GM12873 (cell line): ENCODE measurements at regions not wholly inside any gene's neighbourhood (a gene's known extent, or its start where the extent isn't known, plus 50 kb on each side); places are given as distances from the start of the nearest gene placed in this dataset.

Source experiments
- TF ChIP-seq, protein P1 (sequence below): IDR thresholded peaks from 2 replicates; pipeline ENCODE4 v1.5.1; 2012; ENCODE audit warnings: low read depth, mild to moderate bottlenecking, moderate library complexity, low read length, control low read depth; ENCODE audit not compliant: insufficient read depth; ENCODE audit errors: missing control alignments

DNA sequence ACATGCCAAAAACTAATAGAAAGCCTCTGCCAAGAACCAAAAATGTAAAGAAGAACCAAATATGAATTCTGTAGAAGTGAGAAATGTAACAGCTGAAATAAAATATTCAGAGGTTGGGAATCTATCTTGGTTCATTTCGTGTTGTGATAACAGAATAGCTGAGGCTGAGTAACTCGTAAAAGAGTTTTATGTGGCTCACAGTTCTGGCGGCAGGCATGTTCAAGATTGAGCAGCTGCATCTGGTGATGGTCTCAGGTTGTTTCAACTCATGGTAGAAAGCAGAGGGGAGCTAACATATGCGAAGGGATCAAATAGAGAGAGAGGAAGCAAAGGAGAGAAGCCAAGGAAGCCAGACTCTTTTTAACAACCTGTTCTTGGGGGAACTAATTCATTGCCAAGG lies 717.2 kb downstream of the TNS3 start:
- TF ChIP-seq, protein P1, sequence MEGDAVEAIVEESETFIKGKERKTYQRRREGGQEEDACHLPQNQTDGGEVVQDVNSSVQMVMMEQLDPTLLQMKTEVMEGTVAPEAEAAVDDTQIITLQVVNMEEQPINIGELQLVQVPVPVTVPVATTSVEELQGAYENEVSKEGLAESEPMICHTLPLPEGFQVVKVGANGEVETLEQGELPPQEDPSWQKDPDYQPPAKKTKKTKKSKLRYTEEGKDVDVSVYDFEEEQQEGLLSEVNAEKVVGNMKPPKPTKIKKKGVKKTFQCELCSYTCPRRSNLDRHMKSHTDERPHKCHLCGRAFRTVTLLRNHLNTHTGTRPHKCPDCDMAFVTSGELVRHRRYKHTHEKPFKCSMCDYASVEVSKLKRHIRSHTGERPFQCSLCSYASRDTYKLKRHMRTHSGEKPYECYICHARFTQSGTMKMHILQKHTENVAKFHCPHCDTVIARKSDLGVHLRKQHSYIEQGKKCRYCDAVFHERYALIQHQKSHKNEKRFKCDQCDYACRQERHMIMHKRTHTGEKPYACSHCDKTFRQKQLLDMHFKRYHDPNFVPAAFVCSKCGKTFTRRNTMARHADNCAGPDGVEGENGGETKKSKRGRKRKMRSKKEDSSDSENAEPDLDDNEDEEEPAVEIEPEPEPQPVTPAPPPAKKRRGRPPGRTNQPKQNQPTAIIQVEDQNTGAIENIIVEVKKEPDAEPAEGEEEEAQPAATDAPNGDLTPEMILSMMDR, result no peak

DNA sequence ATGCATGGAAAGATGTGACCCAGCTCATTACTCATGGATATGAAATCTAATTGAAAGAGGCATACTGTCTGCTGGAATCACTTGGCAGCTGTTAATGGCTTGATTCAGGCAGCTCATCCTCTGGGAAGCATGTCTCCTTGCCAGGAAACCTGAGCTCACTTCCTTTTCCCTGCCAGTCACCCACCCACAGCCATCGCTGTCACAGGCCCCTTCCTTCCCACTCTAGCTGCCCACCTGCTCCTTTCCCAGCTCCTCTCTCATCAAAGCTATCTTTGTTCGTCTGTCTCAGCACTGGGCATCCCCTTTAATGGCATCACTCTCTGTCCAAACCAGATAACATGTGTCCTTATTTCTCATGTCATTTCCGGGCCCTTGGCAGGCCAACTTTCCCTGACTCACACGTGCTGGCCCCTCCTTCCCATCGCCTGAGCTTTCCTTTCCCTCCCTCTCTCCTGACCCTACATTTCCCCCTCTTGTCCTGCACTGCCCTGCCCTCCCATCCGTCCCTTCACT lies 721.9 kb downstream of the TNS3 start:
- TF ChIP-seq, protein P1, result no peak

DNA sequence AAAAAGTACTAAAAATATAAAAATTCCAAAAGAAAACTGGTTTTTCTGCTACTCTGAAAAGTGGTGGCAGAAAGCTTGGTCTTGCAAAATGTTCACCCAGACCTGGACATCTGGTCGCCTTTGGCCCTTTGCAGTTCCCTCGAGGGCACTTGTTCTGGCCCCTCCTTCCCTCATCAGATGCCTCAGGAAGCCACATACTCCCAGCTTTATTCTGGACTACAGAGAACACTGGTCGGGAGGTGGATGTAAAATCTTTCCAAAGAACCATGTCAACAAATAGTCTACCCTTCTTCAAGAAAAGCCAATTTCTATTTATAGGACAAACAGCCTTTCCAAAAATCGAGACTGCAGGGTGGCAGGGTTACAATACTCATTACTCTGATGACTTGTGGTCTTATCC lies 726.1 kb downstream of the TNS3 start:
- TF ChIP-seq, protein P1, result no peak

DNA sequence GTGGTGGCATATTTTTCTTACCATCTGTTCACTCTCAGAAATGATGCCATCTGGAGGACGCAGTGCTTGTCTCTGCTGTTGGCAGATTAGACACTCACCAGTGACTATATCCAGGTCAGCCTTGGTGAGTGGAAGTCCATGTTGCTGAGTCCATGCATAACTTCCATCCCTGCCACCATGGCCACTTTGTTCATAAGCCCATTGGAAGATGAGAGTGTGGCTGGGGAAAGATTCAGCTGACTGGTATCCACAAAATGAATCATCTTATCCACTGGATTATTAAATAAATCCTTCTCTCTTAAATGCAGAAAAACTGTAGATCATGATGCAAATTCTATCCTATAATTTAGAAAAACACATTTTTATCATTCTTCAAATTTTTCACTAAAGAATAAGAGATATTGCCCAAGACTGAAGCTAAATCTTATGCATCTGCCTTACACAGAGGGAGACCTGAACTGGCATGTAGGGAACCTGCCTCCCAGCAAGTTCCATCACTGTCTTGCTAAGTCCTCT lies 726.9 kb downstream of the TNS3 start:
- TF ChIP-seq, protein P1, result no peak

DNA sequence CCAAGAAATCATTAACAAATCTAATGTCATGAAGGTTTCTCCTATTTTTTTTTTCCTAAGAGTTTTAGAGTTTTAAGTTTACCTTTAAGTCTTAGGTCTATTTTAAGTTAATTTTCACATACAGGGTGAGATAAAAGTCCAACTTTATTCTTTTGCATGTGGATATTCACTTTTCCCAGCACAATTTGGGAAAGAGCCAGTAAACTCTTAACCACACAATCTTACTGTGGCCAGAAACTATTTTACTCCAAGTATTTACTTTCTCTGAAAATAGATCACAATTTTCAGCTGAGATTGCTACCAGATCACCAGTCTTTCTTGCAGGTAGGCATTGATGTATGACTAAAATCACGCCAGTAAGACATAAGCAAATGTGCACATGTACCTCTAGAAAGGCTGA lies 728.5 kb downstream of the TNS3 start:
- TF ChIP-seq, protein P1, result no peak

DNA sequence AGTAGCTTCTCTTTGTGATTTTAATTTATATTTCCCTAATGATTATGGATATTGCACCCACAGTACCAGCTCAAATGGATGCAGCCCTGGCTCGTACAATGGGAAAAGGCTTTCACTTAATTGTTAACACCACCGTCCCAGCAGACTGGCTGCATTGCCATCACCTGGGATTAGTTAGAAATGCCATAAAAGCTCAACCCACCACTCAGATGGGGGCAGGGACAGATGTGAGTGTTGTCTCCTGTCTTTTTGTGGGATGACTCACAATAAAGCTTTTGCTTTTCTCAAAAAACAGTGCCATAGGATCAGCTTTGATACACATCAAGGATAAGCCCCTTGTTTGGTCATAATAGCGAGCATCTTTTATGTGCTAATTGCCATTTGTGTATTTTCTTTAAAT lies 729.1 kb downstream of the TNS3 start:
- TF ChIP-seq, protein P1, result no peak

DNA sequence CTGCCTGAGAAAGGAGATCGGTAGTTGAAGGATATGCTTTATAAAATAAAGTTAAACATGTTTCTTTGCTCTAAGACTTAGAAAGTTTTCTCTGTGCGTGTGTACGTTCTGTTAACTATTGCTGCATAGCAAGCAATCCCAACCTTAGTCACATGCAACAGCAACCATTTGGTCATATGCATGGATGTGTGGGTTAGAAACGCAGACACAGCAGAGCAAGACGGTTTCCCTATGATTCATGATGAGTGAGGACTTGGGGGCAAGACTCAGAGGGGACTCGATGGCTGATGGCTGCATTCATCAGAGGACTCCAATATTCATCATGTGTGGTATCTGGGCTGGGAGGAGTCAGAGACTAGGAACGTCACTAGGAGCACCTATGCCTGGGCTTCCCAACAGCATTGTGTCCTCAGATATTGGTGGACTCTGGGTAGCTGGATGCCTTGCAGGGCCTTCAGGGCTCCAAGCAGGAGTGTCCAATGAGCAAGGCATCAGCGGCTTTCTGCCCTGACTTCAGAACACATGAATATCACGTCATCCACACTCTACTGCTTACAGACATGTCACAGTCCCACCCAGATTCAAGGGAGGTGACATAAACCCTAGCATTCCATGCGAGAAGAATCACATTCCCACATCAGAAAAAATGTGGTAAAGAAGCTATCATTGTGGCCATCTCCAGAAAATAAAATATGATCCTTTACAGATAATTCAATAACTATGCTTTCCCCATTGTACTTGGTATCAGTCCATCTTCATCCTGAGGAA lies 731.2 kb downstream of the TNS3 start:
- TF ChIP-seq, protein P1, result no peak
